Gastrocnemius medialis (tissue), 4 donors: ENCODE measurements at regions not wholly inside any gene's neighbourhood (a gene's known extent, or its start where the extent isn't known, plus 50 kb on each side); places are given as distances from the start of the nearest gene placed in this dataset.

Experiments
- ATAC-seq, 2 donors: fragments of 150-250 bp; one replicate each; pipeline ENCODE4 v1.9.1; 2016
- DNase-seq, 2 donors: peaks; one replicate each; pipeline ENCODE4 v3.0.0-alpha.2; 2019
- H3K27ac ChIP-seq, 4 donors: fragments of 200-600 bp; sonication (generic); 1 replicate in 1 of 4; 2 replicates in 3 of 4; pipeline ENCODE4 v1.5.1; 2016 to 2018; ENCODE audit warnings: mild to moderate bottlenecking in 2 of 4, moderate library complexity in 1 of 4
- H3K27me3 ChIP-seq, 3 donors: fragments of 200-600 bp; sonication (generic) in 2 of 3; 1 replicate in 1 of 3; 2 replicates in 2 of 3; pipeline versions ENCODE4 v1.5.1 to v1.6.0; 2016 to 2019; ENCODE audit warnings: mild to moderate bottlenecking in 1 of 3, moderate library complexity in 1 of 3
- H3K36me3 ChIP-seq, 2 donors: fragments of 200-600 bp; sonication (generic) in 1 of 2; one replicate each; pipeline ENCODE4 v1.5.1; 2017 to 2018
- H3K4me1 ChIP-seq, 2 donors: fragments of 200-600 bp; sonication (generic) in 1 of 2; one replicate each; pipeline ENCODE4 v1.5.1; 2016 to 2017; ENCODE audit warnings: mild to moderate bottlenecking in 2 of 2
- H3K4me3 ChIP-seq, 4 donors: fragments of 200-600 bp; sonication (generic) in 3 of 4; 1 replicate in 1 of 4; 2 replicates in 3 of 4; pipeline ENCODE4 v1.5.1; 2016 to 2019; ENCODE audit warnings: mild to moderate bottlenecking in 2 of 4
- H3K9me3 ChIP-seq, 3 donors: fragments of 200-600 bp; sonication (generic) in 2 of 3; 1 replicate in 1 of 3; 2 replicates in 2 of 3; pipeline ENCODE4 v1.5.1; 2016 to 2019
- CTCF ChIP-seq, 5 experiments: fragments of 450-650 bp in 3 of 5; fragments of 200-600 bp in 2 of 5; sonication (generic) in 2 of 5; IDR thresholded peaks in 4 of 5; conservative IDR thresholded peaks in 1 of 5; 1 replicate in 4 of 5; 2 replicates in 1 of 5; pipeline ENCODE4 v1.5.1; 2016 to 2019; ENCODE audit warnings: antibody characterized with exemption in 5 of 5, mild to moderate bottlenecking in 3 of 5, moderate library complexity in 3 of 5
- POLR2A ChIP-seq, 2 donors: fragments of 450-650 bp; IDR thresholded peaks; one replicate each; pipeline ENCODE4 v1.6.1; 2017; ENCODE audit warnings: antibody characterized with exemption in 2 of 2, mild to moderate bottlenecking in 2 of 2, moderate library complexity in 2 of 2
- in situ Hi-C, 4 donors: fragments of 200-750 bp; cut with MboI; loops; one replicate each; pipeline versions ENCODE4 v1.15.0 to v1.8.0; 2017; ENCODE audit warnings: low sequenced_read_pairs in 4 of 4
- intact Hi-C: fragments of 100-400 bp; cut with DNase I; formaldehyde crosslinking; loops from one replicate; pipeline ENCODE4 v1.15.1; 2023; ENCODE audit warnings: low total_unique reads

GRCh38 chr9:28206280-28206679, 633.0 kb upstream of the C9orf72 start:
- Histone ChIP-seq H3K27me3 (no peaks in the 10 kb centered on the region), H3K4me3 (no peak overlapping the region), H3K9me3 (no peaks in the 10 kb centered on the region), H3K36me3 (no peaks in the 10 kb centered on the region), H3K27ac (no peak overlapping the region), H3K4me1 (no peaks in the 10 kb centered on the region)
- intact Hi-C loops (no loop called here), in situ Hi-C loops (no loop called here)
- no peak for ATAC-seq
- TF ChIP-seq CTCF (IDR thresholded peaks at IDR 0.05 in 4 of 5, conservative IDR thresholded peaks at IDR 0.05 in 1 of 5) (no peak), POLR2A (IDR thresholded peaks at IDR 0.05) (no peak)
- DNase-seq, result no peak

- H3K27me3 ChIP-seq, result no peaks in the 10 kb centered on the region
- no peaks in the 10 kb centered on the region for H3K36me3 ChIP-seq
- DNase-seq (no peak), ATAC-seq (no peak)
- intact Hi-C loops, result no loop called here
- H3K4me1 ChIP-seq, result no peaks in the 10 kb centered on the region
- no peaks in the 10 kb centered on the region for H3K9me3 ChIP-seq
- H3K27ac ChIP-seq, result no peak overlapping the region
- no peak for TF ChIP-seq POLR2A (IDR thresholded peaks at IDR 0.05)
- no peak for TF ChIP-seq CTCF (IDR thresholded peaks at IDR 0.05 in 4 of 5, conservative IDR thresholded peaks at IDR 0.05 in 1 of 5)
- H3K4me3 ChIP-seq, result no peak overlapping the region
- in situ Hi-C loops, result no loop called here
Observed at GRCh38 chr9:28207657-28208056, 634.4 kb upstream of the C9orf72 start.

GRCh38 chr9:28209130-28209529, 635.8 kb upstream of the C9orf72 start:
- Histone ChIP-seq H3K4me1 (no peaks in the 10 kb centered on the region), H3K36me3 (no peaks in the 10 kb centered on the region), H3K27me3 (no peaks in the 10 kb centered on the region), H3K9me3 (no peaks in the 10 kb centered on the region), H3K27ac (no peak overlapping the region), H3K4me3 (no peak overlapping the region)
- in situ Hi-C loops (no loop called here), intact Hi-C loops (no loop called here)
- no peak for ATAC-seq
- no peak for DNase-seq
- no peak for TF ChIP-seq CTCF (IDR thresholded peaks at IDR 0.05 in 4 of 5, conservative IDR thresholded peaks at IDR 0.05 in 1 of 5)
- TF ChIP-seq POLR2A (IDR thresholded peaks at IDR 0.05), result no peak

- ATAC-seq (no peak), DNase-seq (no peak)
- intact Hi-C loops, result no loop called here
- no peaks in the 10 kb centered on the region for H3K27me3 ChIP-seq
- in situ Hi-C loops, result no loop called here
- H3K9me3 ChIP-seq, result no peaks in the 10 kb centered on the region
- no peak overlapping the region for H3K27ac ChIP-seq
- H3K4me1 ChIP-seq, result no peaks in the 10 kb centered on the region
- no peaks in the 10 kb centered on the region for H3K36me3 ChIP-seq
- TF ChIP-seq CTCF (IDR thresholded peaks at IDR 0.05 in 4 of 5, conservative IDR thresholded peaks at IDR 0.05 in 1 of 5) (no peak), POLR2A (IDR thresholded peaks at IDR 0.05) (no peak)
- H3K4me3 ChIP-seq, result no peak overlapping the region
Observed at GRCh38 chr9:28212979-28213378, 639.7 kb upstream of the C9orf72 start.

- intact Hi-C loops, result no loop called here
- DNase-seq (no peak), ATAC-seq (no peak)
- in situ Hi-C loops, result no loop called here
- H3K9me3 ChIP-seq, result no peaks in the 10 kb centered on the region
- no peak for TF ChIP-seq POLR2A (IDR thresholded peaks at IDR 0.05)
- no peak for TF ChIP-seq CTCF (IDR thresholded peaks at IDR 0.05 in 4 of 5, conservative IDR thresholded peaks at IDR 0.05 in 1 of 5)
- no peaks in the 10 kb centered on the region for H3K27me3 ChIP-seq
- no peaks in the 10 kb centered on the region for H3K4me1 ChIP-seq
- no peak overlapping the region for H3K4me3 ChIP-seq
- H3K27ac ChIP-seq, result no peak overlapping the region
- H3K36me3 ChIP-seq, result no peaks in the 10 kb centered on the region
Observed at GRCh38 chr9:28215536-28216299, 642.4 kb upstream of the C9orf72 start.
